ENCODE measurements at regions not wholly inside any gene's neighbourhood (a gene's known extent, or its start where the extent isn't known, plus 50 kb on each side); places are given as distances from the start of the nearest gene placed in this dataset.

DNA sequence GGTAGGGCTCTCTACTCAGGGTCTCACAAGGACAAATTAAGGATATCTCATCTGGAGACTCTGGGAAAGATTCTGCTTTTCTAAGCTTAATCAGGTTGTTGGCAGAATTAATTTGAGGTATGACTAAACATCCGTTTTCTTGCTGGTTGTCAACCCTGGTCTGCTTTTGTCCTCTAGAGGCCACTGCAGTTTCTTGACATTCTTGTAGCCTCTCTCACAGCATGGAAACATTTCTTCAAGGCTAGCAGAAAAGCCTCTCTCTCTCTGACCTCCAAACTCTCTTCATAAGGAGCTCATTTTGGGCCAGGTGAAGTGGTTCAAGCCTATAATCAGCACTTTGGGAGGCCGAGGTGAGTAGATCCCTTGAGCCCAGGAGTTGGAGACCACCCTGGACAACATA lies 749.5 kb upstream of the PCDH7 start:
- Histone ChIP-seq H3K4me3 (IDR thresholded peaks at IDR 0.05; ENCODE audit: insufficient read depth, low read depth, low read length) (no peak overlapping the region), H3K27me3 (ENCODE audit: insufficient read depth, low read depth) (no peaks in the 10 kb centered on the region), H2AFZ (ENCODE audit: low read depth) (no peak overlapping the region), H4K20me1 (ENCODE audit: insufficient read depth) (no peaks in the 10 kb centered on the region), H3K4me1 (ENCODE audit: low read depth, poor library complexity, severe bottlenecking) (no peaks in the 10 kb centered on the region), H3K79me2 (ENCODE audit: insufficient read depth, low read depth) (no peaks in the 10 kb centered on the region), H3K36me3 (ENCODE audit: insufficient read depth) (no peaks in the 10 kb centered on the region), H3K27ac (no peak overlapping the region), H3K9ac (no peak overlapping the region), H3K4me2 (no peak overlapping the region)
- TF ChIP-seq, protein P1, sequence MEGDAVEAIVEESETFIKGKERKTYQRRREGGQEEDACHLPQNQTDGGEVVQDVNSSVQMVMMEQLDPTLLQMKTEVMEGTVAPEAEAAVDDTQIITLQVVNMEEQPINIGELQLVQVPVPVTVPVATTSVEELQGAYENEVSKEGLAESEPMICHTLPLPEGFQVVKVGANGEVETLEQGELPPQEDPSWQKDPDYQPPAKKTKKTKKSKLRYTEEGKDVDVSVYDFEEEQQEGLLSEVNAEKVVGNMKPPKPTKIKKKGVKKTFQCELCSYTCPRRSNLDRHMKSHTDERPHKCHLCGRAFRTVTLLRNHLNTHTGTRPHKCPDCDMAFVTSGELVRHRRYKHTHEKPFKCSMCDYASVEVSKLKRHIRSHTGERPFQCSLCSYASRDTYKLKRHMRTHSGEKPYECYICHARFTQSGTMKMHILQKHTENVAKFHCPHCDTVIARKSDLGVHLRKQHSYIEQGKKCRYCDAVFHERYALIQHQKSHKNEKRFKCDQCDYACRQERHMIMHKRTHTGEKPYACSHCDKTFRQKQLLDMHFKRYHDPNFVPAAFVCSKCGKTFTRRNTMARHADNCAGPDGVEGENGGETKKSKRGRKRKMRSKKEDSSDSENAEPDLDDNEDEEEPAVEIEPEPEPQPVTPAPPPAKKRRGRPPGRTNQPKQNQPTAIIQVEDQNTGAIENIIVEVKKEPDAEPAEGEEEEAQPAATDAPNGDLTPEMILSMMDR (conservative IDR thresholded peaks at IDR 0.05; ENCODE audit: low read depth, low read length), result no peak

DNA sequence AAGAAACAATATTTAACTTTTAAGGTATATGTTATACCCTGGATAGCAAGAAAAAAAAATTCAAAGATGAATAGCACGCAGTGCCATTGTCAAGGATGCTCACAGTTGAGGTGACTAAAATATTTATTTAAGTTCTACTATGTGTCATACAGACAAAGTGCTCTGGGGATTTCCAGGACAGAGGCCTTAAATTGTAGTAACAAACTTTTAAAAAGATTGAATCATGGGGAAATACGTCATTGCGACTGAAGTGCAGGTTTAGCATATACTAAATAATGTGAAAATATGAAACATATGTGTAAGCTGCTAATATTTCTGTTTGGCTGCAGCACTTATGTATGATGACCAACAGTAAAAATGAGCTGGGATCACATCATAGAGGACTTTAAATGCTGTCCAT lies 748.0 kb upstream of the PCDH7 start:
- Histone ChIP-seq H3K4me2 (no peak overlapping the region), H3K79me2 (ENCODE audit: insufficient read depth, low read depth) (no peaks in the 10 kb centered on the region), H3K27me3 (ENCODE audit: insufficient read depth, low read depth) (no peaks in the 10 kb centered on the region), H3K36me3 (ENCODE audit: insufficient read depth) (no peaks in the 10 kb centered on the region), H3K27ac (no peak overlapping the region), H4K20me1 (ENCODE audit: insufficient read depth) (no peaks in the 10 kb centered on the region), H3K4me1 (ENCODE audit: low read depth, poor library complexity, severe bottlenecking) (no peaks in the 10 kb centered on the region), H3K4me3 (IDR thresholded peaks at IDR 0.05; ENCODE audit: insufficient read depth, low read depth, low read length) (no peak overlapping the region), H2AFZ (ENCODE audit: low read depth) (no peak overlapping the region), H3K9ac (no peak overlapping the region)
- TF ChIP-seq, protein P1 (conservative IDR thresholded peaks at IDR 0.05; ENCODE audit: low read depth, low read length), result no peak

DNA sequence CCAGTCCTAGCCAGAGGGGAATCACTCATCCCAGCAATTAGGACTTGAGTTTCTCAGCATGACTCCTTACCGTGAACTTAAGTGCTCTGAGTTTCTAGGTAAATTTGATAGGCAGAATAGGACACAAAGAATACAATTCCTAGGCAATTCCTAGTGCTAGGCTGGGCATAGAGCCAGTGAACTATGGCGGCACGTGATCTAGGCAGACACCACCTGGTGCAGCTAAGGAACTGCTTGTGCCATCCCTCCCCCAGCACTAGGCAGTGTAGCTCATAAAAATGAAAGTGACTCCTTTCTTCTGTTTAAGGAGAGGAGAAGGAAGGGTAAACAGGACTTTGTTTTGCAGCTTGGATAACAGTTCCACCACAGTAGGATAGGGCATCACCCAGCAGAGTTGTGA lies 736.3 kb upstream of the PCDH7 start:
- no peak overlapping the region for H3K4me2 ChIP-seq
- no peak overlapping the region for H2AFZ ChIP-seq (ENCODE audit: low read depth)

DNA sequence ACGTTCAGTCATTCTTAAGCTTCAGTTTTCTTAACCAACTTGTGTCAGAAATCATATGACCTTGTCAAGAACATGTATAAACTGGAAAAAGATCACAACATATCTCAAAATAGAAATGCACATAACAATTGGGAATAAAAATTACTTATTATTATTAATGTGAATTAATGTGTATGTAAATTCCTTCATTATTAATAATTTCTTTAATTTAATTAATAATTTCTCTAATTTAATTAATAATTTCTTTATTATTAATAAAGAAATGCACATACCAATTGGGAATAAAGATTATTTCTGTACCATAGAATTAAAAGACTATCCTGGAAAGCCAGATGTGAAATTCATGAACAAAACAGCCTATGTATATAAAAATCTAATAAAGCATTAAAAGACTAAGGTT lies 718.5 kb upstream of the PCDH7 start:
- Histone ChIP-seq H3K4me3 (IDR thresholded peaks at IDR 0.05; ENCODE audit: insufficient read depth, low read depth, low read length) (no peak overlapping the region), H2AFZ (ENCODE audit: low read depth) (no peak overlapping the region), H3K27ac (no peak overlapping the region), H3K79me2 (ENCODE audit: insufficient read depth, low read depth) (no peaks in the 10 kb centered on the region), H3K9ac (no peak overlapping the region), H4K20me1 (ENCODE audit: insufficient read depth) (no peaks in the 10 kb centered on the region), H3K4me2 (no peak overlapping the region), H3K36me3 (ENCODE audit: insufficient read depth) (no peaks in the 10 kb centered on the region), H3K27me3 (ENCODE audit: insufficient read depth, low read depth) (no peaks in the 10 kb centered on the region), H3K4me1 (ENCODE audit: low read depth, poor library complexity, severe bottlenecking) (no peaks in the 10 kb centered on the region)
- TF ChIP-seq, protein P1 (conservative IDR thresholded peaks at IDR 0.05; ENCODE audit: low read depth, low read length), result no peak

More for the DNA sequence above, 736.3 kb upstream of the PCDH7 start:
- Histone ChIP-seq H3K9ac (no peak overlapping the region), H3K79me2 (ENCODE audit: insufficient read depth, low read depth) (no peaks in the 10 kb centered on the region), H3K36me3 (ENCODE audit: insufficient read depth) (no peaks in the 10 kb centered on the region), H3K27ac (no peak overlapping the region), H3K4me1 (ENCODE audit: low read depth, poor library complexity, severe bottlenecking) (no peaks in the 10 kb centered on the region), H3K4me3 (IDR thresholded peaks at IDR 0.05; ENCODE audit: insufficient read depth, low read depth, low read length) (no peak overlapping the region), H3K27me3 (ENCODE audit: insufficient read depth, low read depth) (no peaks in the 10 kb centered on the region), H4K20me1 (ENCODE audit: insufficient read depth) (no peaks in the 10 kb centered on the region)
- TF ChIP-seq, protein P1 (conservative IDR thresholded peaks at IDR 0.05; ENCODE audit: low read depth, low read length), result no peak

All from KMS-11 (cell line).